ENCODE measurements at regions not wholly inside any gene's neighbourhood (a gene's known extent, or its start where the extent isn't known, plus 50 kb on each side); places are given as distances from the start of the nearest gene placed in this dataset.

DNA sequence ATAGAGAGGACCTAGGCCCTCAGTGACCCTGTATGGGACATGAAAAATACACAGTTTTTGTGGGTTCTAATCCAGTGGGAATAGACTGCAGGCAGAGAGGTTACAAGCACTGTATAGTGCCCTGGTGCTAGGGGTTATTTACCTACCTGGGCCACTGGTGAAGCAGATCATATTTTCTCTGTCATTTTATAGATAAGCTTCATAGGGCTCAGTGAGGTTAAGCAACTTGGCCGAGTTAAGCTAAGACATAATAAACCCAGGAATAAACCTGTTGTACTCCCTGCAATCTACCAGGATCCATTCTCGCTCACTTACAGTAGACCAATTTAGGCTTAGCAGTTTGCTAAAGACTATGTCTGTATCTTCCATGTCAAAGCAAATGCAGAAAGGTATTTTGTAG is 340.6 kb upstream of the KHDRBS2 start:
- H3K4me3 ChIP-seq (ENCODE audit: insufficient read depth in 1 of 2, low read depth in 1 of 2, low read length in 2 of 2) = no peak overlapping the region
- no peak overlapping the region for H4K91ac ChIP-seq (ENCODE audit: low read length)
- H3K14ac ChIP-seq (ENCODE audit: low read length in 2 of 2) = no peak overlapping the region
- WGBS = 75% methylated on average over 1 of the region's 2 CpGs
- H3K4me1 ChIP-seq (ENCODE audit: control insufficient read depth, insufficient read depth, low read depth, low read length) = no peaks in the 10 kb centered on the region
- H2BK120ac ChIP-seq (ENCODE audit: low read depth, low read length) = no peak overlapping the region
- H3K18ac ChIP-seq (ENCODE audit: low read depth in 1 of 2, low read length in 2 of 2) = no peak overlapping the region
- H2BK12ac ChIP-seq (ENCODE audit: low read length in 2 of 2) = no peak overlapping the region
- no peak overlapping the region for H3K9ac ChIP-seq (ENCODE audit: low read length)
- H3K27me3 ChIP-seq (ENCODE audit: control insufficient read depth in 1 of 2, insufficient read depth in 1 of 2, low read length in 2 of 2) = no peaks in the 10 kb centered on the region
- no peak overlapping the region for H3K27ac ChIP-seq (ENCODE audit: low read length, poor library complexity, severe bottlenecking)
- no peak overlapping the region for H3K4me2 ChIP-seq (ENCODE audit: low read length, poor library complexity, severe bottlenecking)
- H3K36me3 ChIP-seq (ENCODE audit: control insufficient read depth in 1 of 2, insufficient read depth in 2 of 2, low read depth in 1 of 2, low read length in 2 of 2) = no peaks in the 10 kb centered on the region
- H3K79me1 ChIP-seq (replicated peaks; ENCODE audit: low read length, poor library complexity, severe bottlenecking) = no peaks in the 10 kb centered on the region
- no peak overlapping the region for H2AK5ac ChIP-seq (ENCODE audit: low read length, severe bottlenecking)
- H3K9me3 ChIP-seq (ENCODE audit: control insufficient read depth, low read length) = peaks cover 3% of the 10 kb centered on the region
- H2BK5ac ChIP-seq (ENCODE audit: low read depth, low read length, poor library complexity, severe bottlenecking) = no peak overlapping the region
- no peak overlapping the region for H2BK15ac ChIP-seq (ENCODE audit: low read depth, poor library complexity, severe bottlenecking)
- H2AFZ ChIP-seq (ENCODE audit: low read depth, low read length) = no peak overlapping the region
- H4K8ac ChIP-seq (ENCODE audit: low read length) = no peak overlapping the region
- no peak overlapping the region for H3K4ac ChIP-seq (ENCODE audit: low read depth in 1 of 2, low read length in 2 of 2)
- no peak overlapping the region for H3K23ac ChIP-seq (ENCODE audit: low read length in 2 of 2)
- no peak for DNase-seq

DNA sequence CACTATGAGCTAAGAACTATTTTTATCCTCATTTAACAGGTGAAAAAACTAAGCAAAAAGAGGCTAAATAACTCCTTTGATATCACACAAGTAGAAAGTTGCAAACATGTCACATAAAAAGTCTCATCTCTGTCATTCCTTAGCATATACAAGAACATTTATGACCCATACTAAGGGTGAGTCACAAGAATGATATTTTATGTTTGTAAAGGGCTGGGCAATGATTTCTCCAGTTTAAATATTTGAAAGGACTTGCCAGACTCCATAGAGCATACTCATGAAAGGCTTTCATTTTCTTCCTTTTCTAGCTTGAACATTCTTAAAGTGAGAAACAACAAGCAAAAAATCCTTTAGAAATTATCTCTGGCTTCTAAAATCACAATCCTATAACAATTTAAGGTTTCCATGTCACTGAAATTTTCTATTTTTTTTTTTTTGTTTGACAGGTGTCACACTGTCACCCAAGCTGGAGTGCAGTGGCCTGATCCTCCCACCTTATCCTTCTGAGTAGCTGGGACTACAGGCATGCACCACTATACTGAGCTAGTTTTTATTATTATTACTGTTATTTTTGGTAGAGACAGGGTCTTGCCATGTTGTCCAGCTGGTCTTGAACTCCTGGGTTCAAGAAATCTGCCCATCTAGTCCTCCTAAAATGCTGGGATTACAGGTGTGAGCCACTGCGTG is 338.0 kb upstream of the KHDRBS2 start:
- Histone ChIP-seq H2BK120ac (ENCODE audit: low read depth, low read length) (no peak overlapping the region), H3K79me1 (replicated peaks; ENCODE audit: low read length, poor library complexity, severe bottlenecking) (no peaks in the 10 kb centered on the region), H3K18ac (ENCODE audit: low read depth in 1 of 2, low read length in 2 of 2) (no peak overlapping the region), H3K4me1 (ENCODE audit: control insufficient read depth, insufficient read depth, low read depth, low read length) (no peaks in the 10 kb centered on the region), H2BK12ac (ENCODE audit: low read length in 2 of 2) (no peak overlapping the region), H3K4me3 (ENCODE audit: insufficient read depth in 1 of 2, low read depth in 1 of 2, low read length in 2 of 2) (no peak overlapping the region), H3K4ac (ENCODE audit: low read depth in 1 of 2, low read length in 2 of 2) (no peak overlapping the region), H3K27me3 (ENCODE audit: control insufficient read depth in 1 of 2, insufficient read depth in 1 of 2, low read length in 2 of 2) (no peaks in the 10 kb centered on the region), H3K36me3 (ENCODE audit: control insufficient read depth in 1 of 2, insufficient read depth in 2 of 2, low read depth in 1 of 2, low read length in 2 of 2) (no peaks in the 10 kb centered on the region), H4K8ac (ENCODE audit: low read length) (no peak overlapping the region), H3K4me2 (ENCODE audit: low read length, poor library complexity, severe bottlenecking) (no peak overlapping the region), H2AK5ac (ENCODE audit: low read length, severe bottlenecking) (no peak overlapping the region), H3K23ac (ENCODE audit: low read length in 2 of 2) (no peak overlapping the region), H3K9ac (ENCODE audit: low read length) (no peak overlapping the region), H3K14ac (ENCODE audit: low read length in 2 of 2) (no peak overlapping the region), H3K9me3 (ENCODE audit: control insufficient read depth, low read length) (peaks cover 3% of the 10 kb centered on the region), H4K91ac (ENCODE audit: low read length) (no peak overlapping the region), H2AFZ (ENCODE audit: low read depth, low read length) (no peak overlapping the region), H3K27ac (ENCODE audit: low read length, poor library complexity, severe bottlenecking) (no peak overlapping the region), H2BK5ac (ENCODE audit: low read depth, low read length, poor library complexity, severe bottlenecking) (no peak overlapping the region), H2BK15ac (ENCODE audit: low read depth, poor library complexity, severe bottlenecking) (no peak overlapping the region)
- DNase-seq = no peak
- no CpG with 5 or more reads among the region's 1 CpG for WGBS

DNA sequence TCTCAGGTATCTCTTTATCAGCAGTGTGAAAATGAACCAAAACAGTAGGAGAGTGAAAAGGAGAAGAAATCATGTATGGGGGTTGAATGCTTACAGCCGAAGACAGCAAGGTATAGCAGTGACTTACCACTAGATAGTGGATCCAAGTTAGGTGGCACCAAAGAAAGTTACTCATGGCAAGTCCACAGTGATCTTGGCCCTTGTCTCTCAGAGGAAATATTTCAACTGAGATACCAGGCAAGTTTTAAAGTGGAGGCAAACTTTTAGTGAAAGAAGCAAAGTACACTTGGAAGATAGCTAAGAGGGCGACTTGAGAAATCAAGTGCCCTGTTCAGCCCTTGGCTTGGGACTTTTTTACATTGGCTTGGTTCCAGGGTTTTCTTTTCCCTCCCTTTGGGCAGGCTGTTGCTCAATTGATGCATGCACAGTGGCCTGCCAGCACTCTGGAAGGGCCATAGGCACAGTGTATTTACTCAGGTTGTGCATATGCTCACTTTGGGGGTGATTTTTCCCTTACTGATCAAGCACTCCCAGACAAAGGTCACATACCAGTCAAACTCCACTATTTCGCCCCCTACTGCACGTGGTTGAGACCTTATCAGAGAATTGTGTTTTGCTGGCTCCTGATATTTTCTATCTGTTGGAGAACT is 329.5 kb upstream of the KHDRBS2 start:
- Histone ChIP-seq H2BK120ac (ENCODE audit: low read depth, low read length) (no peak overlapping the region), H3K9ac (ENCODE audit: low read length) (no peak overlapping the region), H3K23ac (ENCODE audit: low read length in 2 of 2) (no peak overlapping the region), H2AFZ (ENCODE audit: low read depth, low read length) (no peak overlapping the region), H3K36me3 (ENCODE audit: control insufficient read depth in 1 of 2, insufficient read depth in 2 of 2, low read depth in 1 of 2, low read length in 2 of 2) (no peaks in the 10 kb centered on the region), H2AK5ac (ENCODE audit: low read length, severe bottlenecking) (no peak overlapping the region), H3K9me3 (ENCODE audit: control insufficient read depth, low read length) (peaks cover 9% of the 10 kb centered on the region), H3K79me1 (replicated peaks; ENCODE audit: low read length, poor library complexity, severe bottlenecking) (no peaks in the 10 kb centered on the region), H3K18ac (ENCODE audit: low read depth in 1 of 2, low read length in 2 of 2) (no peak overlapping the region), H3K27ac (ENCODE audit: low read length, poor library complexity, severe bottlenecking) (no peak overlapping the region), H3K4me1 (ENCODE audit: control insufficient read depth, insufficient read depth, low read depth, low read length) (no peaks in the 10 kb centered on the region), H3K4me2 (ENCODE audit: low read length, poor library complexity, severe bottlenecking) (no peak overlapping the region), H2BK12ac (ENCODE audit: low read length in 2 of 2) (no peak overlapping the region), H4K8ac (ENCODE audit: low read length) (no peak overlapping the region), H3K4me3 (ENCODE audit: insufficient read depth in 1 of 2, low read depth in 1 of 2, low read length in 2 of 2) (no peak overlapping the region), H2BK5ac (ENCODE audit: low read depth, low read length, poor library complexity, severe bottlenecking) (no peak overlapping the region), H3K14ac (ENCODE audit: low read length in 2 of 2) (no peak overlapping the region), H2BK15ac (ENCODE audit: low read depth, poor library complexity, severe bottlenecking) (no peak overlapping the region), H4K91ac (ENCODE audit: low read length) (no peak overlapping the region), H3K27me3 (ENCODE audit: control insufficient read depth in 1 of 2, insufficient read depth in 1 of 2, low read length in 2 of 2) (no peaks in the 10 kb centered on the region), H3K4ac (ENCODE audit: low read depth in 1 of 2, low read length in 2 of 2) (no peak overlapping the region)
- 56% methylated on average over 4 of the region's 4 CpGs for WGBS
- DNase-seq = no peak

DNA sequence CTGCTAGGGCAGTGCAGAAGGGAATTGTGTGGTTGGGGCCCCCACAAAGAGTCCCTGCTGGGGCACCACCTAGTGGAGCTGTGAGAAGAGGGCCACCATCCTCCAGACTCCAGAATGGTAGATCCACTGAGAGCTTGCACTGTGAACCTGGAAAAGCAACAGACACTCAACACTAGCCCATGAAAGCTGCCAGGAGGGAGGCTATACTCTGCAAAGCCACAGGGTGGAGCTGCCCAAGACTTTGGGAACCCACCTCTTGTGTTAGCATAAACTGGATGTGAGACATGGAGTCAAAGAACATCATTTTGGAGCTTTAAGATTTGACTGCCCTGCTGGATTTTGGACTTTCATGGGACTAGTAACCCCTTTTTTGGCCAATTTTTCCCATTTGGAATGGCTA is 328.4 kb upstream of the KHDRBS2 start:
- H4K8ac ChIP-seq (ENCODE audit: low read length) = no peak overlapping the region
- no peak overlapping the region for H3K4me3 ChIP-seq (ENCODE audit: insufficient read depth in 1 of 2, low read depth in 1 of 2, low read length in 2 of 2)
- no peak overlapping the region for H3K23ac ChIP-seq (ENCODE audit: low read length in 2 of 2)
- no peak overlapping the region for H3K4ac ChIP-seq (ENCODE audit: low read depth in 1 of 2, low read length in 2 of 2)
- H3K4me2 ChIP-seq (ENCODE audit: low read length, poor library complexity, severe bottlenecking) = no peak overlapping the region
- no peak overlapping the region for H2AFZ ChIP-seq (ENCODE audit: low read depth, low read length)
- no peak overlapping the region for H2BK120ac ChIP-seq (ENCODE audit: low read depth, low read length)
- no peak overlapping the region for H4K91ac ChIP-seq (ENCODE audit: low read length)
- no peak overlapping the region for H3K14ac ChIP-seq (ENCODE audit: low read length in 2 of 2)
- no peak overlapping the region for H2AK5ac ChIP-seq (ENCODE audit: low read length, severe bottlenecking)
- no peak overlapping the region for H2BK15ac ChIP-seq (ENCODE audit: low read depth, poor library complexity, severe bottlenecking)
- H3K36me3 ChIP-seq (ENCODE audit: control insufficient read depth in 1 of 2, insufficient read depth in 2 of 2, low read depth in 1 of 2, low read length in 2 of 2) = no peaks in the 10 kb centered on the region
- no peak overlapping the region for H3K27ac ChIP-seq (ENCODE audit: low read length, poor library complexity, severe bottlenecking)
- H3K79me1 ChIP-seq (replicated peaks; ENCODE audit: low read length, poor library complexity, severe bottlenecking) = no peaks in the 10 kb centered on the region
- H2BK12ac ChIP-seq (ENCODE audit: low read length in 2 of 2) = no peak overlapping the region
- H3K9me3 ChIP-seq (ENCODE audit: control insufficient read depth, low read length) = peaks cover 10% of the 10 kb centered on the region
- no peak overlapping the region for H3K9ac ChIP-seq (ENCODE audit: low read length)
- no peaks in the 10 kb centered on the region for H3K27me3 ChIP-seq (ENCODE audit: control insufficient read depth in 1 of 2, insufficient read depth in 1 of 2, low read length in 2 of 2)
- H3K18ac ChIP-seq (ENCODE audit: low read depth in 1 of 2, low read length in 2 of 2) = no peak overlapping the region
- H2BK5ac ChIP-seq (ENCODE audit: low read depth, low read length, poor library complexity, severe bottlenecking) = no peak overlapping the region
- H3K4me1 ChIP-seq (ENCODE audit: control insufficient read depth, insufficient read depth, low read depth, low read length) = no peaks in the 10 kb centered on the region
- DNase-seq = no peak
